HG03066 (cell line): ENCODE measurements at regions not wholly inside any gene's neighbourhood (a gene's known extent, or its start where the extent isn't known, plus 50 kb on each side); places are given as distances from the start of the nearest gene placed in this dataset.
"Not testable (repeated sequence)": the region's sequence is repeated elsewhere in the genome, so short reads cannot be mapped to it uniquely, and the experiment has no call there.

Source experiments
- ATAC-seq: cut with Tn5 transposase; IDR thresholded peaks from one replicate; pipeline ENCODE4 v1.9.1; 2021; ENCODE audit warnings: low read depth; ENCODE audit not compliant: unreplicated experiment

- ATAC-seq = no peak
These were observed 93.1 kb upstream of the S1PR3 start for GRCh38 chr9:88898039-88898720.

DNA sequence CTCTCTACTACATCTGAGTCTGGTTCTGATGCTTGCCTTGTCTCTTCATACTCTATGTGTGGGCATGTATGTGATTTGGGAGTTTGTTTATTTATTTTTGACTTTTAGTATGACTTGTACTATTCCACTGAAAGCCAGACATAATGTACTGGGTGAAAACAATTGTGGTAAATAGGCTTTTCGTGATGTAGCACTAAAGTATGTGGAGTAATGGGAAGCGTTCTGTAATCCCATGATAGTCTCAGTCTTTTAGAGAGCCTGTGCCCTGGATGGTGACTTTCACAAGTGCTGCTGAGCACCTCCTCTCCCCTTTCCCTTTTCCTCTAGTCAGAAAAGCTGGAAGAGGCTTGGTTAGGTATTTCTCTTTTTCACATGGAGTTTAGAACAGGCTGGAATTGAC is 85.8 kb upstream of the S1PR3 start:
- no peak for ATAC-seq

DNA sequence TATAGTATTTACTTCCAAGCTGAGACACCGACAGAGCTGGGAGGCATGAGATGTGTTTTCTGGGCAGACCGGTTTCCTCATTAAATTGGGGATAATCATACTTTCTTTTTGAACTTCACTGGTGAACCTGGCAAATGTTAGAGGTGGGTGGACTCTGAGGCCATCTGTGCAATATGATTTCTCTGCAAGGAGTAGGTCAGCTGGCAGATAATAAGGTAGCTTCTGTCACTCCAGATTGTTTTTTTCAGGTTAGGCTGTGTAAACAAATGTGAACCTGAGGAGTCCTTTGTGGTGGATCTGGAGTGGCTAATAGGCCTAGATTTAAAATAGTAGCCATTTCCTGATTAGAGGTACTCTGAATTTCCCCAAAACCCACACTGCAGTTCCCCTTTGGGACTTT is 75.4 kb upstream of the S1PR3 start:
- no peak for ATAC-seq

DNA sequence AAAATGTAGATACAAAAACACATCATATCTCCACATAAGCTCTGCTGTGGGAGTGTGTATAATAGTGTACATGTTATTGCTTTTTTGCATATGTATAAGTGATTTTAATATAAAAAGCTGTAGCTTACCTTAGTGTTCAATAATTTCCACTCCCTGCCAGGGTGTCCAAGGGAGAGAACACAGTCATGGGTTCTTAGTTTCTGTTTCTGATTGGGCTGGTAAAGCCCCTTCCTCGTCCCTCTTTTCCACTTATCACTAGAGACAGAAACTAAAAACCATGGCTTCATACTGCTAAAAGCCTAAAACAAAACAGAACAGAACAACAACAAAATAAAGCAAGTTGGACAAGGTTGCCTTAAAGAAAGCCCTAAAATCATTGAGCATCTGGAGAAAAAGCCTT is 74.4 kb upstream of the S1PR3 start:
- no peak for ATAC-seq

DNA sequence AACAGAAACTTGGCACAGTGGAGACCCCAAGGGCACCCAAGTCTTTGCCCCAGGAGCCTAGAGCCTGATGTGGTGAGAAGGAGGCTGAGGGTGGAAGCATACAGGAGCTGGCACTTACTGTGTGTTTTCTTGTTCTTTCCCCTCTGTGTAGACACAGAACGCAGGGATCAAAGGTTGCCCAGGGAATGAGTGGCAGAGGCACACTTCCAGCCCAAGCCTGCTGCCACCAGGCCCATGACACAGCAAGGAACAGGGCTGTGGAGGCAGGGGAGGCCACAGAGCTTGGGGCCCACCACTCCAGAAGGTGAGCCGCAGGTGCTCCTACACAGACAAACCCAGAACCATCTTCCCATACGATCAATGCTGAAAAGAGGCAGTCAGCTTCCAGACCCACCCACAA is 73.9 kb upstream of the S1PR3 start:
- no peak for ATAC-seq

GRCh38 chr9:88918537-88918936 is 72.7 kb upstream of the S1PR3 start:
- not testable (repeated sequence) for ATAC-seq

DNA sequence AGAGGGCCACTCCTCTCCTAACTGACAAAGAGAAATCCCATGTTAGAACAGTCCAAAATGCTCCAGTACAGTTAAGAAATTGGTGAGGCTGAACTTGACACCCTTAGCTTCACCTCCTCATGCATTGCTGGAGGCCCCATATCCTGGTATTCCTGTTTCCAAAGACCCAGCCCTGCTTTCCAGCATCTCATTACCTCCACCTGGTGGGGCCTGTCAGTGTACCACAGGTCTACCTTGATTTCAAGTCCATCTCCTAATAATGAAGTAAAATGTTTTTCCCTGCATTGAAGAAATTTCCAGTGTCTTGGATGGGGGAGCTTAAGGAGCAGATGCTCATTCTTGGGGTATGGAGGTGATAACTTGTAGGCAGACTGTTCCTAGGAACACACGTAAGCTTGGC is 70.6 kb upstream of the S1PR3 start:
- no peak for ATAC-seq

GRCh38 chr9:88922091-88922490 is 69.2 kb upstream of the S1PR3 start:
- no peak for ATAC-seq

DNA sequence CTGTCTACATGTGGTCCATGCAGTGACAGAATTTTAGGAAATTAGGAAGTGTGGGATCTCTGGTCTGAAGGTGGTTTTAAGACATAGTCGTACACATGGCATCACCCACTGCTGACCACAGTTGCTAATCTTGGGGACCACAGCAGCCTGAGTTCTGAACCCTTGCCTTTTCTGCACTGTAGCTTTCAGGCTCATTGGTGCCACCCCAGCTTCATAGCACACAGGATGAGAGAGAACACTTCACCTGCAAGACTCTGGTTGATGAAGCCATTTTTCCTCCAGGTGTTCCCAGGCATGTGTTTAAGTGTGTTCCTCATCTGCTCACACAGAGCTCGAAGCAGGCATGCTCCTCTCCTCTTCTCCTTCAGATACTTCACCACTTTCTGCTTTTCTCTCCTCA is 68.2 kb upstream of the S1PR3 start:
- ATAC-seq = no peak

DNA sequence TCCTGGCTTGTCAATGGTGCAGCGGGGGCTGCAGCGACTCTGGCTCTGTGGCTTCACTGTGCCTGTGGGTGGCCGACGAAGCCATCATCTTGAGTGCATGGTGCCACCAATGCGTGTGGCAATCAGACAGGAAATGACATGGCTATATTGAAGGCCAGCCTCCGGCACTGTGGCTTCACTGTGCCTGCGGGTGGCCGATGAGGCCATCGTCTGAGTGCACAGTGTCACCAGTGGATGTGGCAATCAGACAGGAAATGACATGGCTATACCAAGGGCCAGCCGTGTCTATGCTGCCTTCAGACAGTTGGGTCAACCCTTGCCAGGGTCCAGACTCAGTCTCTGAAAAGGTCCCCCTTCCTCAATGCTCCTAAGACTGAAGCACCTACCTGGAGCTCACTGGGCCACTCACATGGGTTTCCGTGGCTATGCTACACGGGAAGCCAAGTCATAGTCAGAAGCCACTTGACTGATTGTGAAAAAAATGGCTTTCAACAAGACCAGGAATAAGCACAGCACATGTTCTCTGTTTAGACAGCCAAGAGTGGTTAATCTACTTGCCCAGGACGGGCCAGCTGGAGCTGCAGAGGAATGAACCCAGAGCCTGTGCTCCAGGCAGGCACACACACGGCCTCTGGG is 67.5 kb upstream of the S1PR3 start:
- ATAC-seq = no peak

DNA sequence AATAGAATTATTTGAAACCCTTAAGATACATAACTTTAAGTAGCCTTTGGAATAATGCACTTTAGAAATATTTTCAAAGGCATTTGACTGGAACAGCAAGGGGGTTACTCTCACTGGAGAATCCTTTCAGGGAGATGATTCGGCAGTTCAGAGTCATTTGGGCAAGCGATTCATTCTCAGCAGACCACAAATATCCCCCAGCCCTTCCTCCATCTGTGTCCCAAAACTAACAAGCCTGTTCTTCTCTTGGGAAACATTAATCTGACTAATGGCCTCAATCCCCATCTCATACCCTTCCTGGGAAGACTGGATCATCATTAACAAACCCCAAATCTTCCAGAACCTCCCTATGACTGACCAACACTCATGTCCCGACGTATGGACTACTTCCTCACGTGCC is 65.8 kb upstream of the S1PR3 start:
- ATAC-seq = no peak

DNA sequence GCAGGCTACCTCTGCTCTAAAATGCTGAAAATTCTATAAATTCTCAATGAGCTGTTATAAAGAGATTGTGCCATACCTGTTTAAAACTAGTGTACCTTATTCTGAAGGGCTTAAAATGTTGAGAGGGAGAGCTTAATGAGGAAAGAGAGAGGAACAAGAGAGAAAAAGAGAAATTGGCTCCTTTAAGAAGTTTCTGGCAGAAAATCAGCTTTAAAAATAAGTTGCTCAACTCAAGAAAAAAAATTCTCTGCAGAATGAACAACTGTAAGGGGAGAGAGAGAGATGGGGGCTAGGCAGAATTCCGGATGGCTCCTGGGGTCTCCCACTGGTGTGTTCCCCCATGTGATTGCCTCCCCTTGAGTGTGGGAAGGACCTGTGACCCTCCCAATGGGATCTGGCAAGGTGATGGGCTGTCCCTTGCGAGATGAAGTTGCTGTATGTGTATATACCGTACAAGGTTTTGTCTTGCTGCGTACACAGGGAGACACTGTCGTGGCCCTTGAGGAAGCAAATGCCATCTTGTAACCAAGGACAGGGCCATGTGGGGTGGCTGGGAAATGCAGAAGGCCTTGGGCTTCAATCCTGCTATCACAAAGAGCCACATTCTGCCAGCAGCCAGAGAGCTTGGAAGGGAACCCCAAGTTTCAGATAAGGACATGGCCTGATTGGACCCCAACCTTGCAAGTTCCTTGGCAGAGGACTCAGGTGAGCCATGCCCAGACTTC is 64.3 kb upstream of the S1PR3 start:
- no peak for ATAC-seq

DNA sequence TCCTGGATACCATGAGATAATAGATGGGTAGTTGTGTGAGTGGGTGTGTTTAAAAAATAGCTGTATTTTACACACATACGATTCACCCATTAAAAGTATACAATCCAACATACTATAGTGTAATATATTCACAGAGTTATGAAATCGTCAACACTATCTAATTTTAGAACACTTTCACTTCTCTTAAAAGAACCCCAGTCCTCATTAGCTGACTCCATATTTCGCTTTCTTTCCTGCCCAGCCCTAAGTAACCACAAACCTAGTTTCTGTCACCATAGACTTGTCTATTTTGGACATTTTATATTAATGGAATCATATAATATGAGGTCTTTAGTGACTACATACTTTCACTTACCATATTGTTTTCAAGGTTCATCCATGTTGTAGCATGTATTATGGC is 63.8 kb upstream of the S1PR3 start:
- ATAC-seq = peak; percentile 58

- no peak for ATAC-seq
These were observed 60.6 kb upstream of the S1PR3 start for GRCh38 chr9:88930716-88931115.

GRCh38 chr9:88932766-88933165 is 58.5 kb upstream of the S1PR3 start:
- no peak for ATAC-seq

DNA sequence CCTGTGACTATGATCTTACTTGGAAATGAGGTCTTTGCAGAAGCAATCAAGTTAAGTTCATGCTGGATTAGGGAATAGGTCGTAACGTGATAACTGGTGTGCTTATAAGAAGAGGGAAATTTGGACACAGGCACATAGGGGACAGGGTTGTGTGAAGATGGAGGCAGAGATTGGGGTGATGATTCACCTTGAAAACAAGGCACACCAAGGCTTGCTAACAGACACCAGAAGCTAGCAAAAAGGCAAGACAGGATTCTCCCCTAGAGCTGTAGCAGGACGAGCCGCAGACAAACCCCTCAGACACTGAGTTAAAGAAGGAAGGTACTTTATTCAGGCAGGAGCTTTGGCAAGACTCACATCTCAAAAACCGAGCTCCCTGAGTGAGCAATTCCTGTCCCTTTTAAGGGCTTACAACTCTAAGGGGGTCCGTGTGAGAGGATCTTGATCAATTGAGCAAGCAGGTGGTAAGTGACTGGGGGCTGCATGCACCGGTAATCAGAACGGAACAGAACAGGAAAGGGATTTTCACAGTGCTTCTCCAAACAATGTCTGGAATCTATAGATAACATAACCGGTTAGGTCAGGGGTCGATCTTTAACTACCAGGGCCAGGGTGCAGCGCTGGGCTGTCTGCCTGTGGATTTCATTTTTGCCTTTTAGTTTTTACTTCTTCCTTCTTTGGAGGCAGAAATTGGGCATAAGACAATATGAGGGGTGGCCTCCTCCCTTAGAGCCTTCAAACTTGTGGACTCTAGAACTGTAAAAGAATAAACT is 57.5 kb upstream of the S1PR3 start:
- ATAC-seq = no peak

- ATAC-seq = no peak
These were observed 56.3 kb upstream of the S1PR3 start for GRCh38 chr9:88934876-88935535.

DNA sequence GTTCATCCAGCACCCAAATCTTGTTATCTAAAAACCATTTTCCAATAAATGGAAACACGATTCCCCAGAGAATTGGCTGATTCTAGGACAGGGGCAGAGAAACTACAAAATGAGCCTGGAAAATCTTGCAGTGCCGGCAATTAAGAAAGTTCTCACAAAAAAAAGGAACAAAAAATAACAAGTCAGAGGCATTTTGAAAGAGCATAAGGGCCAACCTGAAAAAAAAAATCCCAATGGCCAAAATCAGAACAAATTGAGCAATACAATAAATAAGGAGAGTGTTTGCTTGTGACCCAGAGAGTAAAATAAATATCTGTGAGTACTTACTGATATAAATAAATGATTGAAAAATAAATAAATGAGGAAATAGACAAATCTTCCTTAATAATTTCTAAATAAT is 55.1 kb upstream of the S1PR3 start:
- no peak for ATAC-seq

GRCh38 chr9:88936668-88937067 is 54.6 kb upstream of the S1PR3 start:
- no peak for ATAC-seq

- ATAC-seq = no peak
These were observed 54.0 kb upstream of the S1PR3 start for GRCh38 chr9:88937248-88937647.

- ATAC-seq = no peak
These were observed 53.1 kb upstream of the S1PR3 start for GRCh38 chr9:88938189-88938588.
